Ishikawa (cell line): ENCODE measurements at regions not wholly inside any gene's neighbourhood (a gene's known extent, or its start where the extent isn't known, plus 50 kb on each side); places are given as distances from the start of the nearest gene placed in this dataset.

ENCODE experiments used
- EP300 ChIP-seq: IDR thresholded peaks from 2 replicates; pipeline ENCODE4 v1.6.1; 2012; ENCODE audit warnings: borderline replicate concordance
- RAD21 ChIP-seq: IDR thresholded peaks from 2 replicates; pipeline ENCODE4 v1.6.1; 2012; ENCODE audit warnings: low read depth
- REST ChIP-seq: IDR thresholded peaks from 2 replicates; pipeline ENCODE4 v1.6.1; 2012; ENCODE audit warnings: low read depth, mild to moderate bottlenecking
- TAF1 ChIP-seq: IDR thresholded peaks from 2 replicates; pipeline ENCODE4 v1.6.1; 2012; ENCODE audit warnings: low read depth, mild to moderate bottlenecking

- no peak for TF ChIP-seq TAF1
- no peak for TF ChIP-seq REST
- TF ChIP-seq RAD21 = no peak
- TF ChIP-seq EP300 = no peak
Observed at GRCh38 chr20:24842274-24842917, 106.7 kb upstream of the CST7 start.
